ENCODE measurements at regions not wholly inside any gene's neighbourhood (a gene's known extent, or its start where the extent isn't known, plus 50 kb on each side); places are given as distances from the start of the nearest gene placed in this dataset.

DNA sequence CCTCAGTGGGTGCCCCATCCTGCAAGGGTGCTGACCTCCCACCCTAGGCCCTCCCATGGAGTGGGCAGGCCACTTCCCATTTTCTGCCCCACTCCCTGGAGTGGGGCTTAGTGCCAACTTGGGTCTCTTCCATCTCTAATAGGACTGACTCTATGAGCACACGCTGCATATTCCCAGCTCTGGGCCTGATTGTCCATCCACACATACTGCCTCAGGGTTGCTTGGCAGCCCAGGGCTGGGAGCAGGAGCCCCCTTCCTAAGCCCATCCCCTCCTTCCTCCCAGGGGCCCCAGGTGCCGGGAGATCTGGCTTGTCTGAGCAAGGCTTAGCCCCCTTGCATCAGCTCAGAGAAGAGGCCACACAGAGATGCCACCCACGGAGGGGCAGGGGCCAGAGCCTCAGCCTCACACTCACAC is 55.1 kb downstream of the PJA1 start:
- DNase-seq (no peak), ATAC-seq (no peak)
- intact Hi-C loops (cut with micrococcal nuclease), result no loop called here

GRCh38 chrX:69109706-69110105 is 55.5 kb downstream of the PJA1 start:
- intact Hi-C loops (cut with micrococcal nuclease), result no loop called here
- DNase-seq (no peak), ATAC-seq (no peak)

DNA sequence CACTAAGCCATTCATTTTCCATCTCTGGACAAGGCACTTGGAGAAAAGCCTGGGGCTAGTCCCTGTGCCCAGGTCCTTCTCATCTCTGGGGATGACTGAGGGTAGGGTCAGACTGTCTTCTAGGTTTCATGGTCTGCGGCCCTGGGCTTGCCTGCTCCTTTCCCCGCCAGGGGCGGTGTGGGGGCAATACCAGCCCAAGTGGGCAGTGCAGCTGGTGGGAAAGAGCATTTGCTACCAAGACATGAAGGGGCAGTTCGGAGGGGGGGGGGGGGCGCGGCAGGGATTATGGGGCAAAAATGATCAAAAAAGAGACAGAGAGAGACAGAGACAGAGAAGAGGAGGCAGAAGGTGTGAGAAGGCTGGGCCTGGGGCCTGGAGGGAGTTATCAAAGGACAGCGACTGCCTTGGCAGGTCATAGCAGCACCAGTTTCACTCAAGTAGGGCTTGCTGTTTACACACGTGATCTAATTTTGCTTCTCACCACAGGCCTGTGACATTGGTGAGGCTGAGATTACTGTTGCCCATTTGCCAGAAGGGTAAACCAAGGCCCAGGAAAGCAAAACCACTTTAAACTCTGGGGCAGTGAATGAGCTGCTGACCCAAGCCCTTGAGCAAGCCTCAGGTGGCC is 56.1 kb downstream of the PJA1 start:
- ATAC-seq, result no peak
- no peak for DNase-seq
- intact Hi-C loops (cut with micrococcal nuclease), result no loop called here

- ATAC-seq, result peak; percentile 22
- peak; percentile 33 for DNase-seq
These were observed 57.4 kb downstream of the PJA1 start for GRCh38 chrX:69107747-69108401.

GRCh38 chrX:69107231-69107739 is 58.0 kb downstream of the PJA1 start:
- peak; percentile 62 for ATAC-seq
- DNase-seq, result peak; percentile 35
- intact Hi-C loops (cut with micrococcal nuclease), result no loop called here

More at GRCh38 chrX:69107747-69108401, 57.4 kb downstream of the PJA1 start:
- intact Hi-C loops (cut with micrococcal nuclease), result no loop called here

DNA sequence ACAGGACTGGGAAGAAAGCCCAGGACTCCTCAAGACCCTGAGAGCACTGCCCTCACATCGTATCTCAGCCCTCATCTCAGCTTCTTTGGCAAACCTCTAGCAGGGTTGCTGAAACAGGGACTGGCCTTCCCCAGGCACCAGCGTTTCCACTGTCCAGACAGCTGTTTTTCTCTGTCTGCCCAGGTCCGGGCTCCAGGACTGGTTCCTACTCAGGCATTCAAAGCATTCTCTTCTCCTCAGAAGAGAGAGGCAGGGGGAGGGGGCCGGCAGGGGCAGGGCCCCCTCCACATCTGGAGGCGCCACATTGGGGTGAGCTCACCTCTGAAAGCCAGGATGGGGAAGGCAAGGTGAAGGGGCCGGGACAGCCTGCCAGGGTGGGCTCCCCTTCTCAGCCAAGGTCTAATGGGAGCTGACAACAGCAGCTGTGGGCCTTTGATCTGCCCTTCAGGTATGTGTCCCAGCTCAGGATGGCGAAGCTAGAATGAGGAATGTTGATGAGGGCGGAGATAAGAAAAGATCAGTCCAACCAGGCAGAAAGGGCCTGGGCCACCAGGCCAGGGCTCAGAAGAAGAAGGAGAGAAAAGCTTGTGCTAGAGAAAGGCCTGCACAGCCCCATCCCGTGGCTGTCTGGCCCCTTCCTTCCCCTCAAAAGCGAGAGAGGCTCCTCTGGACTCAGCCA is 60.4 kb downstream of the PJA1 start:
- ATAC-seq, result no peak
- no peak for DNase-seq
- intact Hi-C loops (cut with micrococcal nuclease), result no loop called here

- ATAC-seq (no peak), DNase-seq (no peak)
- intact Hi-C loops (cut with micrococcal nuclease), result no loop called here
These were observed 61.7 kb downstream of the PJA1 start for GRCh38 chrX:69103539-69103938.

GRCh38 chrX:69102612-69103194 is 62.5 kb downstream of the PJA1 start:
- intact Hi-C loops (cut with micrococcal nuclease), result no loop called here
- no peak for DNase-seq
- no peak for ATAC-seq

- ATAC-seq (no peak), DNase-seq (no peak)
- intact Hi-C loops (cut with micrococcal nuclease), result no loop called here
These were observed 63.5 kb downstream of the PJA1 start for GRCh38 chrX:69101683-69102251.

DNA sequence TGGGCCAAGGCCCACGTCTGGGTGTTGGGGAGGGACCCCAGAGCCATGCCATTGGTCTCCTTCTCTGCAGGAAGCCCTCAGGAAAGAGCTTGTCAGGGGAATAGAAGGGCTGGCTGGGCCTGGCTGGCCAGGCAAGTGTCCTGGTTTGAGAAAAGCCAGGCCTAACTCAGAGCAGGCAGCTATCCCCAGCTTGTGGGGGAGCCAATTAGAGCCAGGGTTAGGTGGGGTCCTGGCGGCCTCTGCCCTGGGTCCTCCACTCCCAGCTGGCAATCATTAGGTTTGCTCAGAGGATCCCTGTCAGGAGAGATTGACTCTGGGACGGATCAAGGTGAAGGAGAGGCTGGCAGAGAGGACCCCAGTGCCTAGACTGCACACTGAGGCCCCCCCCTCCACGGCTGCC is 64.8 kb downstream of the PJA1 start:
- DNase-seq (no peak), ATAC-seq (no peak)
- intact Hi-C loops (cut with micrococcal nuclease), result no loop called here

- intact Hi-C loops (cut with micrococcal nuclease), result no loop called here
- no peak for ATAC-seq
- DNase-seq, result no peak
These were observed 67.6 kb downstream of the PJA1 start for GRCh38 chrX:69097451-69098236.

- no peak for ATAC-seq
- no peak for DNase-seq
- intact Hi-C loops (cut with micrococcal nuclease), result no loop called here
These were observed 68.3 kb downstream of the PJA1 start for GRCh38 chrX:69096963-69097362.

GRCh38 chrX:69094977-69095669 is 70.1 kb downstream of the PJA1 start:
- intact Hi-C loops (cut with micrococcal nuclease), result no loop called here
- peak; percentile 22 for ATAC-seq
- no peak for DNase-seq

DNA sequence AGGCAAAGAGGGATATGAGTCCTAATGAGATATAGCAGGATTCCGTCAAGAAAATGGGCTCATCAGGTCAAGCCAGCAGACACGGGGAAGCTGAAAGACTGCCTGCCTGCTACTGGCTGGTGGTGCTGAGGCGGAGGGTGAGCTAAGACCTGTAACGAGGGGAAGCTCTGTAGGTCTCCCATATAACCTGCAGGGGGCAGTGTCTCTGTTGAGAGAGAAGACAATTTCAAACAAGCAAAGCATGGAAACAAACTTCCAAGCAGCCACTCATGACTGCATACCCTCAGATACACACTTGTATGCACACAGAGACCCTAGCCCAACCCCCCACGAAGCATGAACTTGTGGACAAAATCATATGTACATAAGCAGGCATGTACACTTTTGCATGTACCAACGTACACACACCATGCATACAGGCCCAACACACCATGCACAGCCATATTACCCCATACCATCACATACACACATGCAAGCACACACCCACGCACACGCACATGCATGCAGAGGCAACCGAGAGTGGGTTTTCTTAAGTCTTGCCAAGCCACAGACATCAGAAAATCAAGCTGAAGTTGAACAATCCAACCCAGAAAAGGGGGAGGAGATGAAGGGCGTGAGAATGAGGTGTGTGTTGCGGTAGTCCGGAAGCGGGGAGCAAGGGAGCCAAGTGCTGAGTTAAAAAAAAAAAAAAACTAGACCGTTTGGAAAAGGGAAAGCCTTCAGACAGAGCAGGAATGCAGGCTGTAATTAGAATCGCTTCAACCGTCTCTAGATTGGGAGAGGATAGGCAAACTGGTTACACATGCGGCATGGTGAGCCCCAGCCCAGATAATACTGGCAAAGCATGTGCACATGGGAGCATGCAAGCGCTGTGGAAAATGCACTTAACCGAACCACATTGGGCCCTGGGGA is 71.0 kb downstream of the PJA1 start:
- ATAC-seq, result peak; percentile 61
- intact Hi-C loops (cut with micrococcal nuclease), result no loop called here

DNA sequence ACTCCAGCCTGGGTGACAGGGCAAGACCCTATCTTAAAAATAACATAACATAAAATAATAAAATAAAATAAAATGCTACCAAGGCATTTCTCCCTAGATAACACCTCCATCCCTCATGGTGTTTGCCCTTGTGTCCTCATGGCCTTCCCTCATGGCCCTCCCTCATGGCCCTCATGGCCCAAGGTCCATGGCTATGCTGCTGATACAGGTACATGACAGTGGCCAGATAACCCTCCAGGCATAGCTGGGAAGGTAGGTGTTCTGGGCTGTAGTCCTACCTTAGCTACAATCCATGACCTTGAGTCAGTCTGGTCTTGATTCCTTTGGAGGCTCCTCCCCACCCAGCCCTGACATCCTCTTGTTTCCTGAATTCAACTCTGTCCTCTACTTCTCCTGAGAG is 75.2 kb downstream of the PJA1 start:
- DNase-seq (no peak), ATAC-seq (no peak)
- intact Hi-C loops (cut with micrococcal nuclease), result no loop called here

More for the DNA sequence above, 71.0 kb downstream of the PJA1 start:
- no peak for DNase-seq

GRCh38 chrX:69089203-69089602 is 76.0 kb downstream of the PJA1 start:
- intact Hi-C loops (cut with micrococcal nuclease), result no loop called here
- no peak for ATAC-seq
- DNase-seq, result no peak

GRCh38 chrX:69088171-69088938 is 76.9 kb downstream of the PJA1 start:
- intact Hi-C loops (cut with micrococcal nuclease), result no loop called here
- DNase-seq (no peak), ATAC-seq (no peak)
